Nephron (organoid): ENCODE measurements at regions not wholly inside any gene's neighbourhood (a gene's known extent, or its start where the extent isn't known, plus 50 kb on each side); places are given as distances from the start of the nearest gene placed in this dataset.

Experiments used
- H3K27ac Mint-ChIP-seq, 3 experiments: 2 replicates each; pipeline ENCODE4 v1.8.0; 2020; ENCODE audit warnings: mixed read lengths in 3 of 3, mild to moderate bottlenecking in 2 of 3, moderate library complexity in 1 of 3
- H3K27me3 Mint-ChIP-seq: 2 replicates; pipeline ENCODE4 v1.8.0; 2021; ENCODE audit warnings: low read depth, mild to moderate bottlenecking, moderate library complexity, mixed read lengths
- H3K36me3 Mint-ChIP-seq: 2 replicates; pipeline ENCODE4 v1.8.0; 2020; ENCODE audit warnings: low read depth, mixed read lengths
- H3K4me1 Mint-ChIP-seq: 2 replicates; pipeline ENCODE4 v1.8.0; 2020; ENCODE audit warnings: mixed read lengths
- H3K4me3 Mint-ChIP-seq, 3 experiments: 2 replicates each; pipeline ENCODE4 v1.8.0; 2020; ENCODE audit warnings: mild to moderate bottlenecking in 3 of 3, mixed read lengths in 3 of 3, moderate library complexity in 2 of 3
- H3K9me3 Mint-ChIP-seq: 2 replicates; pipeline ENCODE4 v1.8.0; 2020; ENCODE audit warnings: mixed read lengths
- CTCF ChIP-seq, 3 experiments: fragments of 200-600 bp; sonication (generic); IDR thresholded peaks; one replicate each; pipeline ENCODE4 v1.5.0; 2021; ENCODE audit warnings: antibody characterized with exemption in 3 of 3; ENCODE audit not compliant: unreplicated experiment in 3 of 3

GRCh38 chr18:38256366-38256765 is 690.8 kb upstream of the CELF4 start:
- Mint-ChIP-seq H3K27me3 (no peaks in the 10 kb centered on the region), H3K4me1 (peaks cover 6% of the 10 kb centered on the region)

DNA sequence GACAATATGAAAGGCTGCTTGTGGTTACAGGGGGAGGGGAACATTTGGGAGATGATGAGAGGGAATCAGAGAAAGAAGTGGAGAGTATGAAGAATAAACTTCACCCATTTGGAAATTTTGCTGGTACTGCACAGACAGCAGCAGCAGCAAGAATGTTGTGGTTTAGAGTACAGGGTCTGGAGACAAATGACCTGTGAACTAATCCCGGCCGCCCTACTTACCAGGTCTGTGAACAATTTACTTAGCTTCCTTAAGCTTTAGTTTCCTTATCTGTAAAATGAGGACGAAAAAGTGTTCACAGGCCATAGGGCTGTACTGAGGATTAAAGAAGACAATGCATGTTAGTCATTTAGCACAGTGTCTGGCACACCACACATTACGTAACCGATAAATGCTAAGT is 685.4 kb upstream of the CELF4 start:
- no peaks in the 10 kb centered on the region for H3K36me3 Mint-ChIP-seq
- no peaks in the 10 kb centered on the region for H3K9me3 Mint-ChIP-seq
- H3K4me3 Mint-ChIP-seq = no peak overlapping the region
- no peak for TF ChIP-seq CTCF (IDR thresholded peaks at IDR 0.05; ENCODE audit: unreplicated experiment in 3 of 3)
- H3K27me3 Mint-ChIP-seq = no peaks in the 10 kb centered on the region
- peaks cover 17% of the 10 kb centered on the region for H3K4me1 Mint-ChIP-seq
- no peak overlapping the region for H3K27ac Mint-ChIP-seq

More at GRCh38 chr18:38256366-38256765, 690.8 kb upstream of the CELF4 start:
- Mint-ChIP-seq H3K27ac (no peak overlapping the region), H3K9me3 (no peaks in the 10 kb centered on the region), H3K4me3 (no peak overlapping the region), H3K36me3 (no peaks in the 10 kb centered on the region)
- TF ChIP-seq CTCF (IDR thresholded peaks at IDR 0.05; ENCODE audit: unreplicated experiment in 3 of 3) = no peak

DNA sequence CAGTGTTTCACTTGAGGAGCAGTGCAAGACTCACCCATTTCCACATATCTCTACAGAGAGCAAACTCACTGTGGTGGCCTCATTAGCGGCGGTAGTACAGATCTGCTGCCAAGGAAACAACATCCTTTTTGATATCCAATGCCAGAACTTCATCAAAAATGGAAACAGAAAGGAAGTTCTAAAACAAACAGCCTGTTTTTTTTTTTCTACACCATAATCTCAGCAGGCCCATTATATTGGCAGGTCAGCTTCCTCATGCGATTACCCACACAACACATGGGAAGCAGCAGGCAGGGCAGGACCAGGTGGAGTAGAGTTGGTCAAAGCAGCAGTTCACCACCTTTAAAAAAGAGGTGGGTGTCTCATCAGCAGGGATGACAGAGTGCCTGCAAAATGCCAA is 678.9 kb upstream of the CELF4 start:
- Mint-ChIP-seq H3K4me3 (no peak overlapping the region), H3K27ac (no peak overlapping the region), H3K36me3 (no peaks in the 10 kb centered on the region), H3K27me3 (no peaks in the 10 kb centered on the region), H3K9me3 (peaks cover 2% of the 10 kb centered on the region), H3K4me1 (peaks cover 5% of the 10 kb centered on the region)
- TF ChIP-seq CTCF (IDR thresholded peaks at IDR 0.05; ENCODE audit: unreplicated experiment in 3 of 3) = no peak

- no peaks in the 10 kb centered on the region for H3K36me3 Mint-ChIP-seq
- H3K27me3 Mint-ChIP-seq = no peaks in the 10 kb centered on the region
- no peak for TF ChIP-seq CTCF (IDR thresholded peaks at IDR 0.05; ENCODE audit: unreplicated experiment in 3 of 3)
- H3K4me3 Mint-ChIP-seq = no peak overlapping the region
- no peak overlapping the region for H3K27ac Mint-ChIP-seq
- no peaks in the 10 kb centered on the region for H3K4me1 Mint-ChIP-seq
- peaks cover 2% of the 10 kb centered on the region for H3K9me3 Mint-ChIP-seq
Observed at GRCh38 chr18:38243291-38243690, 677.7 kb upstream of the CELF4 start.

- Mint-ChIP-seq H3K27me3 (no peaks in the 10 kb centered on the region), H3K27ac (no peak overlapping the region), H3K9me3 (peaks cover 2% of the 10 kb centered on the region), H3K36me3 (no peaks in the 10 kb centered on the region), H3K4me3 (no peak overlapping the region), H3K4me1 (no peaks in the 10 kb centered on the region)
- TF ChIP-seq CTCF (IDR thresholded peaks at IDR 0.05; ENCODE audit: unreplicated experiment in 3 of 3) = no peak
Observed at GRCh38 chr18:38241736-38242135, 676.1 kb upstream of the CELF4 start.

- Mint-ChIP-seq H3K9me3 (peaks cover 2% of the 10 kb centered on the region), H3K27me3 (no peaks in the 10 kb centered on the region), H3K4me3 (no peak overlapping the region), H3K4me1 (no peaks in the 10 kb centered on the region), H3K36me3 (no peaks in the 10 kb centered on the region), H3K27ac (no peak overlapping the region)
- no peak for TF ChIP-seq CTCF (IDR thresholded peaks at IDR 0.05; ENCODE audit: unreplicated experiment in 3 of 3)
Observed at GRCh38 chr18:38241216-38241615, 675.6 kb upstream of the CELF4 start.
